SK-N-MC (cell line): ENCODE measurements at regions not wholly inside any gene's neighbourhood (a gene's known extent, or its start where the extent isn't known, plus 50 kb on each side); places are given as distances from the start of the nearest gene placed in this dataset.

Experiments
- EZH2 ChIP-seq: fragments of 200-600 bp; sonication (generic); IDR thresholded peaks from one replicate; pipeline ENCODE4 v1.6.1; 2017; ENCODE audit warnings: antibody characterized with exemption
- FOXP2 ChIP-seq: optimal IDR thresholded peaks from 2 replicates; pipeline ENCODE3; 2011; ENCODE audit warnings: mild to moderate bottlenecking, moderate library complexity; ENCODE audit not compliant: insufficient read depth; ENCODE audit errors: extremely low read length, control extremely low read depth
- POLR2AphosphoS5 ChIP-seq: IDR thresholded peaks from 2 replicates; pipeline ENCODE4 v1.6.1; 2012; ENCODE audit warnings: mild to moderate bottlenecking, low read depth, low read length, borderline replicate concordance

DNA sequence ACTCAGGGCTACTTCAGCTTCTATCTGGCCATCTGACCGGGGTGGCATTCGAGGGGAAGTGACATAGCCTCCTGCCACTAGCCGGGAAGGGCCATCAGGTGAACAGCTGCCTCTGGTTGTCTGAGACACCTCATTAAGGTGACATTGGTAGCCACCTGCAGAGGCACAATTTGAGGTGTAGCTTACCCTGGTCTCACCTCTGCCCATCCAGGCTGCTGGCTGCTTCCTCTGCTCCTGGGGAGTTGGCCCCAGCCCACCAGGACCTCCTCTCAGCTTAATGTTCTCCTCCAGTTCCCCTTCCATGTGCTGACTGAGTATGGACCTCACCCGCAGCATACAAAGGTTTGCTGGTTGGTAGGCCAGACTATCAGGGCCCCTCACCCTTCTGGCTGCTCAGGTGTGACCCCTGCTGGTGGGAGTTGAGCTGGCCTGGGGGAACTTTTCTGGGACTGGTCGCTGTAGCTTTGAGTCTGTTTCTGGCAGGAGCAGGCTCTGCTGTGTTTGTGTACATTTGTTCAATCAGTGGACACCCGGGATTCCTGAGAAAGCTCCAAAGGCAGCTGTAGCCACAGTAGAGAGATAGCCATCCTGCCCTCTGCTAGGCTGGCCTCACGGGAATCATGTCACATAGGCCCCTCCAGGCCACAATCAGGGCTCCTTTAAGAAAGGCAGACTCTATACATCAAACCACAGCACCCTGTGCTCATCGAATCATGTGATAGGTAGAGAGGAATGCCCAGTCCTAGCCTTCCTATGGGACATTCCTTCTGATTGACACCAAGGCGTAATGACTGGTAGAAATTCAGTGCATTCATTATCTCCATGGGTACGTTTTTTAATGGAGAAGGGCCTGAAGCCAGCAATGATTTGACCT, 295.1 kb upstream of the PLET1 start:
- TF ChIP-seq EZH2: no peak
- no peak for TF ChIP-seq POLR2AphosphoS5
- no peak for TF ChIP-seq FOXP2
